Progenitor cell of endocrine pancreas (in vitro differentiated cells): ENCODE measurements at regions not wholly inside any gene's neighbourhood (a gene's known extent, or its start where the extent isn't known, plus 50 kb on each side); places are given as distances from the start of the nearest gene placed in this dataset.

Experiments used
- DNase-seq: peaks from one replicate; pipeline ENCODE4 v3.0.0; 2021; ENCODE audit warnings: low spot score; ENCODE audit not compliant: unreplicated experiment
- H3K27ac Mint-ChIP-seq: 2 replicates; pipeline ENCODE4 v1.8.0; 2021; ENCODE audit warnings: mild to moderate bottlenecking, moderate library complexity, mixed read lengths
- H3K27me3 Mint-ChIP-seq: 2 replicates; pipeline ENCODE4 v1.8.0; 2021; ENCODE audit warnings: mixed read lengths
- H3K36me3 Mint-ChIP-seq: 2 replicates; pipeline ENCODE4 v1.8.0; 2022; ENCODE audit warnings: mixed read lengths; ENCODE audit not compliant: insufficient read depth
- H3K4me1 Mint-ChIP-seq: 2 replicates; pipeline ENCODE4 v1.8.0; 2021; ENCODE audit warnings: low read depth, mixed read lengths
- H3K4me3 Mint-ChIP-seq: 2 replicates; pipeline ENCODE4 v1.8.0; 2021; ENCODE audit warnings: low read depth, mild to moderate bottlenecking, moderate library complexity, mixed read lengths
- H3K9me3 Mint-ChIP-seq: 2 replicates; pipeline ENCODE4 v1.8.0; 2021; ENCODE audit warnings: low read depth, mixed read lengths
- TF ChIP-seq, protein P1 (sequence below): fragments of 200-600 bp; sonication (generic); IDR thresholded peaks from one replicate; pipeline ENCODE4 v1.5.0; 2021; ENCODE audit warnings: antibody characterized with exemption, mild to moderate bottlenecking; ENCODE audit not compliant: unreplicated experiment

DNA sequence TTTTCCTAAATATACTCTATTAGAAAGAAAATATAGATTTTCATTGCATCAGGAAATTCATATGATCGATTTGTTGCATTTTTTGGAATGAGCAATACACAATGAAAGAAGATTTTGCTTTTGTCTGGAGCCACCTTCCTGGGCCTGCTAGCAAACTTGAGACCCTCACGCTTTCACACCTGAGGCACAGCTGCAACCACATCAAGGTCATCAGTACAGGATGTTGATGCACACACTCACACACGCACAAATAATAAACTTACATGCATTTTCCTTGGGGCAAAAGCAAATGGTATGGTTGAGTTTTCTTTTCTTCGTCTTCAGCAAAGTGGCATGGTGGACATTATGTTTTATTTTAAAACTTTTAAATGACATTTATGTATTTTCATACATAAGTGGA is 64.8 kb upstream of the SATB1 start:
- H3K36me3 Mint-ChIP-seq, result no peaks in the 10 kb centered on the region
- TF ChIP-seq, protein P1, sequence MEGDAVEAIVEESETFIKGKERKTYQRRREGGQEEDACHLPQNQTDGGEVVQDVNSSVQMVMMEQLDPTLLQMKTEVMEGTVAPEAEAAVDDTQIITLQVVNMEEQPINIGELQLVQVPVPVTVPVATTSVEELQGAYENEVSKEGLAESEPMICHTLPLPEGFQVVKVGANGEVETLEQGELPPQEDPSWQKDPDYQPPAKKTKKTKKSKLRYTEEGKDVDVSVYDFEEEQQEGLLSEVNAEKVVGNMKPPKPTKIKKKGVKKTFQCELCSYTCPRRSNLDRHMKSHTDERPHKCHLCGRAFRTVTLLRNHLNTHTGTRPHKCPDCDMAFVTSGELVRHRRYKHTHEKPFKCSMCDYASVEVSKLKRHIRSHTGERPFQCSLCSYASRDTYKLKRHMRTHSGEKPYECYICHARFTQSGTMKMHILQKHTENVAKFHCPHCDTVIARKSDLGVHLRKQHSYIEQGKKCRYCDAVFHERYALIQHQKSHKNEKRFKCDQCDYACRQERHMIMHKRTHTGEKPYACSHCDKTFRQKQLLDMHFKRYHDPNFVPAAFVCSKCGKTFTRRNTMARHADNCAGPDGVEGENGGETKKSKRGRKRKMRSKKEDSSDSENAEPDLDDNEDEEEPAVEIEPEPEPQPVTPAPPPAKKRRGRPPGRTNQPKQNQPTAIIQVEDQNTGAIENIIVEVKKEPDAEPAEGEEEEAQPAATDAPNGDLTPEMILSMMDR, result no peak
- H3K4me1 Mint-ChIP-seq, result no peaks in the 10 kb centered on the region
- DNase-seq, result no peak
- peaks cover 4% of the 10 kb centered on the region for H3K9me3 Mint-ChIP-seq
- H3K27ac Mint-ChIP-seq, result no peak overlapping the region
- no peak overlapping the region for H3K4me3 Mint-ChIP-seq
- no peaks in the 10 kb centered on the region for H3K27me3 Mint-ChIP-seq

GRCh38 chr3:18483226-18483625 is 58.1 kb upstream of the SATB1 start:
- Mint-ChIP-seq H3K36me3 (no peaks in the 10 kb centered on the region), H3K4me1 (peaks cover 4% of the 10 kb centered on the region), H3K9me3 (peaks cover 4% of the 10 kb centered on the region), H3K27ac (no peak overlapping the region), H3K4me3 (no peak overlapping the region), H3K27me3 (no peaks in the 10 kb centered on the region)
- TF ChIP-seq, protein P1, result no peak
- no peak for DNase-seq

DNA sequence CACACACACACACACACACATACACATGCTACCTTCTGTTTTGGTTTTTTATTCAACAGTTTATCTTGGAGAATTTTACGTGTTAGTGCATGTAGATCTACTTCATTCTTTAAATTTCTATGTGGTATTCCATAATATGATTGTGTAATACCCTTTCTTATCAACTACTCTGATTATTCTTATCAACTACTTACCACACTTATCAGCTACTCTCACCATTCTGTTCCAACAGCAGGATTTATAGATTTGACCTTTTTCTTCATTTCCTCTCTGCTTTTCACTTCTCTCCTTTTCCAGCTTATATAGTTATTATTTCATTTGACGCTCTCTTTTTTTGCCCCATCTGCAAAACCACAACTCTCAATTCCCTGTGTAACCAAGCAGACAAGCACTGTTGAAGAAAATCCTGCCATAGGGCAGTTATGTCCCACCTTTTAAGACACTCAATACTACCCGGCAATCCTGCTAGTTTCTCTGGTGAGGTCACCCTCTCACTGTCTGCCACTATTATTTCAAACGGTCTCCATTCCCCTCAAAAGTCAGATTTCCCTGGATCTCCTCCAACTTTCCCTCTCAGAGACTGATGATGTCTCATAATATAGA is 56.9 kb upstream of the SATB1 start:
- Mint-ChIP-seq H3K9me3 (peaks cover 7% of the 10 kb centered on the region), H3K36me3 (no peaks in the 10 kb centered on the region), H3K27ac (peak overlapping the region; percentile 23), H3K27me3 (no peaks in the 10 kb centered on the region), H3K4me1 (peaks cover 4% of the 10 kb centered on the region), H3K4me3 (no peak overlapping the region)
- TF ChIP-seq, protein P1, result no peak
- no peak for DNase-seq

GRCh38 chr3:18477620-18478019 is 52.5 kb upstream of the SATB1 start:
- H3K4me3 Mint-ChIP-seq, result no peak overlapping the region
- no peaks in the 10 kb centered on the region for H3K36me3 Mint-ChIP-seq
- peaks cover 6% of the 10 kb centered on the region for H3K4me1 Mint-ChIP-seq
- H3K27me3 Mint-ChIP-seq, result no peaks in the 10 kb centered on the region
- DNase-seq, result no peak
- peaks cover 3% of the 10 kb centered on the region for H3K9me3 Mint-ChIP-seq
- TF ChIP-seq, protein P1, result no peak
- H3K27ac Mint-ChIP-seq, result no peak overlapping the region
